ENCODE measurements at regions not wholly inside any gene's neighbourhood (a gene's known extent, or its start where the extent isn't known, plus 50 kb on each side); places are given as distances from the start of the nearest gene placed in this dataset.
"Not testable (repeated sequence)": the region's sequence is repeated elsewhere in the genome, so short reads cannot be mapped to it uniquely, and the experiment has no call there.

GRCh38 chr4:67320645-67321044, 224.7 kb downstream of the CENPC start:
- TF ChIP-seq CTCF (IDR thresholded peaks at IDR 0.05; ENCODE audit: low read depth, low read length) = no peak
- DNase-seq (ENCODE audit: low read depth in 1 of 2, low spot score in 1 of 2) = peak in 1 of 2 donors; percentile 2
- no peak overlapping the region for H3K27ac ChIP-seq
- H3K4me1 ChIP-seq (ENCODE audit: low read depth) = peaks cover 12% of the 10 kb centered on the region
- H3K27me3 ChIP-seq = no peaks in the 10 kb centered on the region
- H3K36me3 ChIP-seq = no peaks in the 10 kb centered on the region
- no peaks in the 10 kb centered on the region for H3K9me3 ChIP-seq (ENCODE audit: low read depth)
- no peak overlapping the region for H3K4me3 ChIP-seq

- not testable (repeated sequence) for H3K27me3 ChIP-seq; H3K36me3 ChIP-seq; DNase-seq (ENCODE audit: low read depth in 1 of 2, low spot score in 1 of 2); H3K9me3 ChIP-seq (ENCODE audit: low read depth); H3K27ac ChIP-seq; H3K4me3 ChIP-seq
- H3K4me1 ChIP-seq (ENCODE audit: low read depth) = peaks cover 12% of the 10 kb centered on the region
These were observed 225.7 kb downstream of the CENPC start for GRCh38 chr4:67319607-67320006.

GRCh38 chr4:67300497-67301185, 244.7 kb downstream of the CENPC start:
- not testable (repeated sequence) for H3K9me3 ChIP-seq (ENCODE audit: low read depth); H3K36me3 ChIP-seq; H3K27ac ChIP-seq; H3K27me3 ChIP-seq; H3K4me1 ChIP-seq (ENCODE audit: low read depth); H3K4me3 ChIP-seq; DNase-seq (ENCODE audit: low read depth in 1 of 2, low spot score in 1 of 2)

- TF ChIP-seq CTCF (IDR thresholded peaks at IDR 0.05; ENCODE audit: low read depth, low read length) = no peak
These were observed 252.7 kb downstream of the CENPC start for GRCh38 chr4:67292636-67293035.

GRCh38 chr4:67292045-67292444, 253.3 kb downstream of the CENPC start:
- no peak for TF ChIP-seq CTCF (IDR thresholded peaks at IDR 0.05; ENCODE audit: low read depth, low read length)
- Histone ChIP-seq H3K9me3 (ENCODE audit: low read depth) (no peaks in the 10 kb centered on the region), H3K4me1 (ENCODE audit: low read depth) (no peaks in the 10 kb centered on the region), H3K36me3 (no peaks in the 10 kb centered on the region), H3K27ac (no peak overlapping the region), H3K27me3 (no peaks in the 10 kb centered on the region), H3K4me3 (no peak overlapping the region)
- DNase-seq (ENCODE audit: low read depth in 1 of 2, low spot score in 1 of 2) = peak in 1 of 2 donors; percentile 3

More at GRCh38 chr4:67292636-67293035, 252.7 kb downstream of the CENPC start:
- Histone ChIP-seq H3K4me1 (ENCODE audit: low read depth) (no peaks in the 10 kb centered on the region), H3K9me3 (ENCODE audit: low read depth) (no peaks in the 10 kb centered on the region), H3K36me3 (no peaks in the 10 kb centered on the region), H3K4me3 (no peak overlapping the region), H3K27me3 (no peaks in the 10 kb centered on the region), H3K27ac (no peak overlapping the region)
- DNase-seq (ENCODE audit: low read depth in 1 of 2, low spot score in 1 of 2) = peak in 1 of 2 donors; percentile 28

- no peaks in the 10 kb centered on the region for H3K4me1 ChIP-seq (ENCODE audit: low read depth)
- no peak overlapping the region for H3K4me3 ChIP-seq
- no peaks in the 10 kb centered on the region for H3K27me3 ChIP-seq
- H3K36me3 ChIP-seq = no peaks in the 10 kb centered on the region
- H3K27ac ChIP-seq = no peak overlapping the region
- no peak for TF ChIP-seq CTCF (IDR thresholded peaks at IDR 0.05; ENCODE audit: low read depth, low read length)
- no peaks in the 10 kb centered on the region for H3K9me3 ChIP-seq (ENCODE audit: low read depth)
- no peak for DNase-seq (ENCODE audit: low read depth in 1 of 2, low spot score in 1 of 2)
These were observed 253.7 kb downstream of the CENPC start for GRCh38 chr4:67291644-67292043.
